WERI-Rb-1 (cell line): ENCODE measurements at regions not wholly inside any gene's neighbourhood (a gene's known extent, or its start where the extent isn't known, plus 50 kb on each side); places are given as distances from the start of the nearest gene placed in this dataset.

Experiments
- DNase-seq: peaks from one replicate; pipeline ENCODE4 v3.0.0-alpha.2; 2020
- H3K27ac ChIP-seq: fragments of 250-450 bp; sonication (Bioruptor Pico); 2 replicates; pipeline ENCODE4 v1.5.1; 2020; ENCODE audit warnings: mild to moderate bottlenecking, moderate library complexity
- H3K27me3 ChIP-seq: fragments of 250-450 bp; sonication (Bioruptor Pico); 2 replicates; pipeline ENCODE4 v1.5.1; 2021; ENCODE audit warnings: mild to moderate bottlenecking, low read depth, moderate library complexity; ENCODE audit not compliant: insufficient read depth, severe bottlenecking
- H3K36me3 ChIP-seq: fragments of 250-450 bp; sonication (Bioruptor Pico); 2 replicates; pipeline ENCODE4 v1.5.1; 2020; ENCODE audit warnings: mild to moderate bottlenecking, moderate library complexity
- H3K4me3 ChIP-seq: 2 replicates; pipeline ENCODE4 v1.5.1; 2011; ENCODE audit warnings: low read depth, mild to moderate bottlenecking, control low read depth, low read length
- H3K9me3 ChIP-seq: fragments of 250-450 bp; sonication (Bioruptor Pico); 2 replicates; pipeline ENCODE4 v1.5.1; 2021; ENCODE audit warnings: mild to moderate bottlenecking, moderate library complexity; ENCODE audit not compliant: severe bottlenecking
- CTCF ChIP-seq: IDR thresholded peaks from 2 replicates; pipeline ENCODE4 v1.5.1; 2011; ENCODE audit warnings: low read depth, mild to moderate bottlenecking, control low read depth, inconsistent platforms, low read length

- Histone ChIP-seq H3K36me3 (no peaks in the 10 kb centered on the region), H3K4me3 (no peak overlapping the region), H3K27me3 (no peaks in the 10 kb centered on the region), H3K9me3 (no peaks in the 10 kb centered on the region), H3K27ac (no peak overlapping the region)
- DNase-seq: no peak
- no peak for TF ChIP-seq CTCF
Observed at GRCh38 chr10:86591436-86591835, 62.9 kb upstream of the OPN4 start.

- Histone ChIP-seq H3K27me3 (no peaks in the 10 kb centered on the region), H3K36me3 (no peaks in the 10 kb centered on the region), H3K4me3 (no peak overlapping the region), H3K27ac (no peak overlapping the region), H3K9me3 (no peaks in the 10 kb centered on the region)
- TF ChIP-seq CTCF: peak; percentile 96
- peak; percentile 74 for DNase-seq
Observed at GRCh38 chr10:86592413-86592812, 61.9 kb upstream of the OPN4 start.

GRCh38 chr10:86594535-86594934 is 59.8 kb upstream of the OPN4 start:
- H3K27ac ChIP-seq: no peak overlapping the region
- no peak for DNase-seq

GRCh38 chr10:86595496-86595895 is 58.9 kb upstream of the OPN4 start:
- H3K36me3 ChIP-seq: no peaks in the 10 kb centered on the region
- H3K27me3 ChIP-seq: no peaks in the 10 kb centered on the region
- 0 out of 2 replicates have a peak, but pooled peaks have one; percentile 7 for TF ChIP-seq CTCF
- no peak overlapping the region for H3K4me3 ChIP-seq
- H3K9me3 ChIP-seq: no peaks in the 10 kb centered on the region
- no peak overlapping the region for H3K27ac ChIP-seq
- no peak for DNase-seq

More at GRCh38 chr10:86594535-86594934, 59.8 kb upstream of the OPN4 start:
- Histone ChIP-seq H3K27me3 (no peaks in the 10 kb centered on the region), H3K9me3 (no peaks in the 10 kb centered on the region), H3K4me3 (no peak overlapping the region), H3K36me3 (no peaks in the 10 kb centered on the region)
- TF ChIP-seq CTCF: no peak

- DNase-seq: no peak
- Histone ChIP-seq H3K36me3 (no peaks in the 10 kb centered on the region), H3K4me3 (no peak overlapping the region), H3K27me3 (no peaks in the 10 kb centered on the region), H3K9me3 (no peaks in the 10 kb centered on the region), H3K27ac (no peak overlapping the region)
- TF ChIP-seq CTCF: no peak
Observed at GRCh38 chr10:86596266-86596665, 58.1 kb upstream of the OPN4 start.

- no peak overlapping the region for H3K27ac ChIP-seq
Observed at GRCh38 chr10:86597306-86597705, 57.0 kb upstream of the OPN4 start.

More at GRCh38 chr10:86597306-86597705, 57.0 kb upstream of the OPN4 start:
- TF ChIP-seq CTCF: no peak
- no peak for DNase-seq
- Histone ChIP-seq H3K9me3 (no peaks in the 10 kb centered on the region), H3K36me3 (no peaks in the 10 kb centered on the region), H3K4me3 (no peak overlapping the region), H3K27me3 (no peaks in the 10 kb centered on the region)
